Effector memory CD8-positive, alpha-beta T cell (primary cell): ENCODE measurements at regions not wholly inside any gene's neighbourhood (a gene's known extent, or its start where the extent isn't known, plus 50 kb on each side); places are given as distances from the start of the nearest gene placed in this dataset.
A peak's percentile ranks its signal among the peaks of the same experiment; 100 is the strongest.

Source experiments
- ATAC-seq: fragments of 150-1000 bp; cut with Tn5 transposase; replicated peaks from 2 replicates; pipeline ENCODE4 v1.10.0; 2021; ENCODE audit warnings: mild to moderate bottlenecking, moderate library complexity
- DNase-seq, 3 experiments: peaks; one replicate each; pipeline ENCODE4 v3.0.0; 2021
- H3K27ac Mint-ChIP-seq, 2 donors: one replicate each; pipeline ENCODE4 v1.8.0; 2022; ENCODE audit warnings: mild to moderate bottlenecking in 2 of 2, mixed read lengths in 2 of 2, moderate library complexity in 2 of 2
- H3K27me3 Mint-ChIP-seq, 2 donors: one replicate each; pipeline ENCODE4 v1.8.0; 2022; ENCODE audit warnings: mixed read lengths in 2 of 2
- H3K36me3 Mint-ChIP-seq: one replicate; pipeline ENCODE4 v1.8.0; 2022; ENCODE audit warnings: mild to moderate bottlenecking, moderate library complexity, mixed read lengths; ENCODE audit not compliant: insufficient read depth
- H3K4me1 Mint-ChIP-seq, 2 donors: one replicate each; pipeline ENCODE4 v1.8.0; 2022; ENCODE audit warnings: low read depth in 2 of 2, mixed read lengths in 2 of 2
- H3K4me3 Mint-ChIP-seq, 2 donors: one replicate each; pipeline ENCODE4 v1.8.0; 2022; ENCODE audit warnings: mild to moderate bottlenecking in 2 of 2, mixed read lengths in 2 of 2, moderate library complexity in 2 of 2
- H3K9me3 Mint-ChIP-seq, 2 donors: one replicate each; pipeline ENCODE4 v1.8.0; 2022; ENCODE audit warnings: mixed read lengths in 2 of 2

DNA sequence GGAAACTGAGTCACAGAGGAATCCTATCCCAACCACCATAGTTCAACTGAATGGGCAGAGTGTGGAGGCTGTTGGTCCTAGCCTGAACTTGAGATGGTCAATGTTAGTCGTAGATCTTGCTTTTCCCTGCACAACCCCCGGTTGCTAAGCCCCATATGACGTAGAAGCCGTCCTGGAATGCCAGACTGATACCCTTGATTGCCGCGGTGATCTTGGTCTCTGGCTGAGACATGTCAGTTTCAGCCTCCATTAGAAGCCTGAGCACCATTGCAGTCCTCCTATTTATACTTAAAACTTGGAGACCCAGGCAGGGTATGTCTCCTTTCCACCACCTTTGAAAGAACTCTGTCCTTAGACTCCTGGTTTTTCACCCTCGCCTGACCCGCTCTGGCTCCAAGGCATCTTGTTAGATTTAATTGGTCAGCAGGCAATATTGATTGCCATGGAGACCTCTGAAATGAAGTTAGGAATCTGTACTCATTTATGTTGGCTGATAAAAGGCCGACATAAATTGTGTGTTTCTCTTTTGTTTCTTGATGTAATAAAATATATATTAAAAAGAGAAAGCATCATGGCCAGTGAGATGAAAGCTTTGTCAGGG lies 53.4 kb downstream of the RPLP1 start:
- H3K27me3 Mint-ChIP-seq: peaks cover 0 to 29% of the 10 kb centered on the region in 2 donors
- no peak overlapping the region for H3K4me3 Mint-ChIP-seq
- DNase-seq: no peak
- H3K36me3 Mint-ChIP-seq: no peaks in the 10 kb centered on the region
- H3K27ac Mint-ChIP-seq: no peak overlapping the region
- H3K4me1 Mint-ChIP-seq: peaks cover 3 to 4% of the 10 kb centered on the region in 2 donors
- no peak for ATAC-seq
- H3K9me3 Mint-ChIP-seq: no peaks in the 10 kb centered on the region

- no peak overlapping the region for H3K4me3 Mint-ChIP-seq
- ATAC-seq (no peak), DNase-seq (no peak)
- peaks cover 13 to 49% of the 10 kb centered on the region in 2 donors for H3K27me3 Mint-ChIP-seq
- H3K4me1 Mint-ChIP-seq: peaks cover 3 to 4% of the 10 kb centered on the region in 2 donors
- peak overlapping the region in 1 of 2 donors; percentile 35 for H3K27ac Mint-ChIP-seq
- H3K36me3 Mint-ChIP-seq: no peaks in the 10 kb centered on the region
- H3K9me3 Mint-ChIP-seq: no peaks in the 10 kb centered on the region
These were observed 56.0 kb downstream of the RPLP1 start for GRCh38 chr15:69508659-69509058.

- DNase-seq (no peak), ATAC-seq (peak; percentile 59)
- peaks cover 18 to 49% of the 10 kb centered on the region in 2 donors for H3K27me3 Mint-ChIP-seq
- peak overlapping the region in 1 of 2 donors; percentile 35 for H3K27ac Mint-ChIP-seq
- peaks cover 3 to 4% of the 10 kb centered on the region in 2 donors for H3K4me1 Mint-ChIP-seq
- no peak overlapping the region for H3K4me3 Mint-ChIP-seq
- no peaks in the 10 kb centered on the region for H3K36me3 Mint-ChIP-seq
- no peaks in the 10 kb centered on the region for H3K9me3 Mint-ChIP-seq
These were observed 56.5 kb downstream of the RPLP1 start for GRCh38 chr15:69509131-69509530.

GRCh38 chr15:69510556-69510955 lies 57.9 kb downstream of the RPLP1 start:
- peaks cover 25 to 56% of the 10 kb centered on the region in 2 donors for H3K27me3 Mint-ChIP-seq
- no peaks in the 10 kb centered on the region for H3K9me3 Mint-ChIP-seq
- no peak overlapping the region for H3K27ac Mint-ChIP-seq
- no peak overlapping the region for H3K4me3 Mint-ChIP-seq
- ATAC-seq (no peak), DNase-seq (no peak)
- peaks cover 3 to 4% of the 10 kb centered on the region in 2 donors for H3K4me1 Mint-ChIP-seq
- no peaks in the 10 kb centered on the region for H3K36me3 Mint-ChIP-seq

DNA sequence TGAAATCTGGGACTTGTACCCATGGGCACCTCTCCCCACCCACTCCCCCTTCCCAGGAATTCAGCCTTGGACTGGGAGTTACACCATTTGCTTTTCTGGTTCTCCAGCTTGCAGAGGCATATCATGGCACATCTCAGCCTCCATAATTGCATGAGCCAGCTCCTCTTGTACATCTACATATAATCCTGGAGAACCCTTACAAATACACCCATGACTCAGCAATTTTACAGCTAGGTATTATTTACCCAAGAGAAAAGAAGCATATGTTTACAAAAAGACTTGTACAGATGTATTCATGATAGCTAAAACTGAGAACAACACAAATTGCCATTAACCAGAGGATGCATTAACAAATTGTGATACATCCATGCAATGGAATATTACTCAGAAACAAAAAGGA lies 58.4 kb downstream of the RPLP1 start:
- no peaks in the 10 kb centered on the region for H3K36me3 Mint-ChIP-seq
- no peak overlapping the region for H3K27ac Mint-ChIP-seq
- no peak overlapping the region for H3K4me3 Mint-ChIP-seq
- peaks cover 25 to 53% of the 10 kb centered on the region in 2 donors for H3K27me3 Mint-ChIP-seq
- no peak for ATAC-seq
- DNase-seq: no peak
- H3K4me1 Mint-ChIP-seq: peaks cover 3 to 4% of the 10 kb centered on the region in 2 donors
- H3K9me3 Mint-ChIP-seq: no peaks in the 10 kb centered on the region

DNA sequence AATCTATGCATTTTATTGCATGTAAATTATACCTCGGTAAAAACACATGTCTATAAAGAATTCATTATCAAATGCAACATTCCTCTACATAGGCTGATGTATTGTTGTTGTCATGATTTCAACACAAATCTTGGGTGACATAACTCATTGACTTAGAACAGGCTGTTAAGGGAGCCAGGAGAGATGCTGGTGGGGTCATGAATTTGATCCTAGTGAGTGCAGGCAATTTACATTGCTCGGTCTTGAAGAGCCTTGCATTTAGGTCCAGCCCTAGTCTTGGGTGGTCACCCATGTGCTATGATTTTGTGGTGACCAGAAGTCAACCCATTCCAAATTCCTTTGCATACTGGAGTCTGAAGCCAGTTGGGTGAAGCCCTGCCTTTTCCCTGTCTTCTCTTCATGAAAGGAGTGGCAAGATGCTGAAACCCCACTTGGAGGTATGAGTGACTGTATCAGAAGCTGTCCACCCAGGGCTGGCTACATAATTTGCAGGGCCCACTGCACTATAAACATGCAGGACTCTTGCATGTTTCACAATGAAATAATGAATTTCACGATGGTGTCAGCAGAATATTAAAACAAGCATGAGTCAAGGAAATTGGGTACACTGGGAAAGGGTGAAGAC lies 59.2 kb downstream of the RPLP1 start:
- no peak for ATAC-seq
- H3K4me1 Mint-ChIP-seq: peaks cover 3 to 4% of the 10 kb centered on the region in 2 donors
- peaks cover 27 to 51% of the 10 kb centered on the region in 2 donors for H3K27me3 Mint-ChIP-seq
- no peaks in the 10 kb centered on the region for H3K36me3 Mint-ChIP-seq
- no peak overlapping the region for H3K27ac Mint-ChIP-seq
- no peaks in the 10 kb centered on the region for H3K9me3 Mint-ChIP-seq
- no peak overlapping the region for H3K4me3 Mint-ChIP-seq
- DNase-seq: no peak

DNA sequence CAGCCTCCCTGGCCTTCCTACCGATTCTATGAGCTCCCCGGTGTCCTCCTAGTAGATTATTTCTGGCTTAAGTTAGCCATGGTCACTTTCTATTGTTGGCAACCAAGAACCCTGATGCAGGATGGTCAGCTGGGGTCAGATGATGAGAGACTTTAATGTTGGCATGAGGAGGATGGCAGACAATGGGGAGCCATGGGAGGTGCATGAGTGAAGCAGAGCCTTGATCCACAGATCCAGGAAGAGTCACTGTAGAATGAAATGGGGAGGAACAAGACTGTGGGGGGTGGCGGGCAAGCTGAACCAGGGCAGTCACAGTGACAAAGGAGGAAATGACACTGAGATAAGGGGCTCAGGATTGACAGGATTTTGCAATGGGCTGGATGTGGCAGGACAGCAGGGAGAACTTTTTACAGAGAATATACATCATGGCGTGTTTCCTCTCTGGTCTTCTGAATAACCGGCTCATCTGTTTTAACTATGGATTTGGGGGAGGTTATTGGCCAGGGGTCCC lies 60.9 kb downstream of the RPLP1 start:
- Mint-ChIP-seq H3K4me1 (peaks cover 3 to 4% of the 10 kb centered on the region in 2 donors), H3K27ac (no peak overlapping the region), H3K4me3 (no peak overlapping the region), H3K27me3 (peaks cover 31 to 52% of the 10 kb centered on the region in 2 donors), H3K9me3 (no peaks in the 10 kb centered on the region), H3K36me3 (no peaks in the 10 kb centered on the region)
- ATAC-seq (no peak), DNase-seq (no peak)

- Mint-ChIP-seq H3K4me1 (peaks cover 3% of the 10 kb centered on the region in 2 donors), H3K9me3 (no peaks in the 10 kb centered on the region), H3K27ac (no peak overlapping the region), H3K27me3 (peaks cover 31 to 53% of the 10 kb centered on the region in 2 donors), H3K36me3 (no peaks in the 10 kb centered on the region), H3K4me3 (no peak overlapping the region)
- DNase-seq: no peak
- no peak for ATAC-seq
These were observed 61.4 kb downstream of the RPLP1 start for GRCh38 chr15:69513986-69514385.

DNA sequence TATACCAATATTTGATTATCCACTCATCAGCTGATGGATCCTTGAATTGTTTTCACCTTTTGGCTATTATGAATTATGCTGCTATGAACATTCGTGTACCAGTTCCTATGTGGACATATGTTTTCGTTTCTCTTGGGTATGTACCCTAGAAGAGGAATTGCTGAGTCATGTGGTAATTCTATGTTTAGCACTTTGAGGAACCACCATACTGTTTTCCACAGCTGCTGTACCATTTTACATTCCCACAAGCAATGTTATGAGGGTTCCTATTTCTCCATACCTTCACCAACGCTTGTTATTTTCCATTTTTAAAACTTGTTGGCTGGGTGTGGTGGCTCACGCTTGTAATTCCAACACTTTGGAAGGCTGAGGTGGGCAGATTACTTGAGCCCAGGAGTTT lies 62.9 kb downstream of the RPLP1 start:
- DNase-seq: no peak
- Mint-ChIP-seq H3K27ac (no peak overlapping the region), H3K4me1 (no peaks in the 10 kb centered on the region), H3K9me3 (no peaks in the 10 kb centered on the region), H3K27me3 (peaks cover 31 to 61% of the 10 kb centered on the region in 2 donors), H3K4me3 (no peak overlapping the region), H3K36me3 (no peaks in the 10 kb centered on the region)
- no peak for ATAC-seq

DNA sequence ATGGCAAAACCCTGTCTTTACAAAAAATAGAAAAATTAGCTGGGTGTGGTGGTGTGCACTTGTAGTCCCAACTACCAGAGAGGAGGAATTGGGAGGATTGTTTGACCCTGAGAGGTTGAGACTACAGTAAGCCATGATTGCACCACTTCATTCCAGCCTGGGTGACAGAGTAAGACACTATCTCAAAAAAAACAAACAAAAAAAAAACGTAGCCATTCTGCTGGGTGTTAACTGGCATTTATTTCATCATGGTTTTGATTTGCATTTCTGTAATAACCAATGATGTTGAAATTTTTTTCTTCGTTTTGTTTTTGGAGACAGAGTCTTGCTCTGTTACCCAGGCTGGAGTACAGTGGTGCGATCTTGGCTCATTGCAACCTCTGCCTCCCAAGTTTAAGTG lies 63.3 kb downstream of the RPLP1 start:
- H3K4me1 Mint-ChIP-seq: no peaks in the 10 kb centered on the region
- ATAC-seq: no peak
- H3K4me3 Mint-ChIP-seq: no peak overlapping the region
- no peak overlapping the region for H3K27ac Mint-ChIP-seq
- no peaks in the 10 kb centered on the region for H3K36me3 Mint-ChIP-seq
- H3K9me3 Mint-ChIP-seq: no peaks in the 10 kb centered on the region
- peaks cover 31 to 64% of the 10 kb centered on the region in 2 donors for H3K27me3 Mint-ChIP-seq
- no peak for DNase-seq

- peaks cover 31 to 60% of the 10 kb centered on the region in 2 donors for H3K27me3 Mint-ChIP-seq
- no peaks in the 10 kb centered on the region for H3K4me1 Mint-ChIP-seq
- H3K36me3 Mint-ChIP-seq: no peaks in the 10 kb centered on the region
- DNase-seq (no peak), ATAC-seq (no peak)
- H3K9me3 Mint-ChIP-seq: no peaks in the 10 kb centered on the region
- H3K27ac Mint-ChIP-seq: no peak overlapping the region
- no peak overlapping the region for H3K4me3 Mint-ChIP-seq
These were observed 64.4 kb downstream of the RPLP1 start for GRCh38 chr15:69517052-69517451.

GRCh38 chr15:69518806-69519205 lies 66.2 kb downstream of the RPLP1 start:
- DNase-seq (no peak), ATAC-seq (no peak)
- peaks cover 16 to 42% of the 10 kb centered on the region in 2 donors for H3K27me3 Mint-ChIP-seq
- peaks cover 0 to 3% of the 10 kb centered on the region in 2 donors for H3K4me1 Mint-ChIP-seq
- H3K36me3 Mint-ChIP-seq: no peaks in the 10 kb centered on the region
- no peaks in the 10 kb centered on the region for H3K9me3 Mint-ChIP-seq
- H3K4me3 Mint-ChIP-seq: no peak overlapping the region
- H3K27ac Mint-ChIP-seq: no peak overlapping the region

GRCh38 chr15:69520067-69520466 lies 67.4 kb downstream of the RPLP1 start:
- Mint-ChIP-seq H3K4me3 (no peak overlapping the region), H3K9me3 (no peaks in the 10 kb centered on the region), H3K4me1 (peaks cover 0 to 3% of the 10 kb centered on the region in 2 donors), H3K36me3 (no peaks in the 10 kb centered on the region), H3K27ac (no peak overlapping the region), H3K27me3 (peaks cover 6 to 29% of the 10 kb centered on the region in 2 donors)
- ATAC-seq: no peak
- no peak for DNase-seq

DNA sequence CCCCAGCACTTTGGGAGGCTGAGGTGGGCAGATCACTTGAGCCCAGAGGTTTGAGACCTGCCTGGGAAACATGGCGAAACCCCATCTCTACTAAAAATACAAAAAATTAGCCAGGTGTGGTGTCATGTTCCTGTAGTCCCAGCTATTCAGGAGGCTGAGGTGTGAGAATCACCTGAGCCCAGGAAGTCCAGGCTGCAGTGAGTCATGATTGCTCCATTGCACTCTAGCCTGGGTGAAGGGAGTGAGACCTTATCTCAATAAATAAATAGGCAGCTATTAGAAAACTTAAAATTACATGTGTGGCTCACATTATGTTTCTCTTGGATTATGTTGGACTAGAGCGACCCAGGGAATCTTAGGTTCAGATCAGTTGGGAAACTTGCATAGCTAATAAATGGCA lies 69.7 kb downstream of the RPLP1 start:
- no peak for DNase-seq
- H3K4me3 Mint-ChIP-seq: no peak overlapping the region
- no peaks in the 10 kb centered on the region for H3K36me3 Mint-ChIP-seq
- peaks cover 0 to 28% of the 10 kb centered on the region in 2 donors for H3K27me3 Mint-ChIP-seq
- no peak overlapping the region for H3K27ac Mint-ChIP-seq
- H3K9me3 Mint-ChIP-seq: no peaks in the 10 kb centered on the region
- peaks cover 0 to 3% of the 10 kb centered on the region in 2 donors for H3K4me1 Mint-ChIP-seq
- no peak for ATAC-seq
